HG03565 (cell line): ENCODE measurements at regions not wholly inside any gene's neighbourhood (a gene's known extent, or its start where the extent isn't known, plus 50 kb on each side); places are given as distances from the start of the nearest gene placed in this dataset.

Source experiments
- ATAC-seq: cut with Tn5 transposase; IDR thresholded peaks from one replicate; pipeline ENCODE4 v1.9.1; 2021; ENCODE audit warnings: mild to moderate bottlenecking, moderate library complexity; ENCODE audit not compliant: unreplicated experiment

GRCh38 chr6:23096876-23097275 is 527.5 kb downstream of the HDGFL1 start:
- ATAC-seq = no peak

- no peak for ATAC-seq
These were observed 528.2 kb downstream of the HDGFL1 start for GRCh38 chr6:23097566-23097965.

- ATAC-seq = no peak
These were observed 537.6 kb downstream of the HDGFL1 start for GRCh38 chr6:23106951-23107350.

GRCh38 chr6:23111984-23112383 is 542.6 kb downstream of the HDGFL1 start:
- no peak for ATAC-seq

GRCh38 chr6:23114812-23115504 is 545.6 kb downstream of the HDGFL1 start:
- no peak for ATAC-seq

- no peak for ATAC-seq
These were observed 568.2 kb downstream of the HDGFL1 start for GRCh38 chr6:23137611-23138010.

- no peak for ATAC-seq
These were observed 571.5 kb downstream of the HDGFL1 start for GRCh38 chr6:23140871-23141270.

GRCh38 chr6:23145781-23146180 is 576.4 kb downstream of the HDGFL1 start:
- ATAC-seq = no peak

- no peak for ATAC-seq
These were observed 584.8 kb downstream of the HDGFL1 start for GRCh38 chr6:23154159-23154558.

- ATAC-seq = no peak
These were observed 600.7 kb downstream of the HDGFL1 start for GRCh38 chr6:23170049-23170448.

GRCh38 chr6:23173234-23173633 is 603.9 kb downstream of the HDGFL1 start:
- no peak for ATAC-seq

- ATAC-seq = no peak
These were observed 605.5 kb downstream of the HDGFL1 start for GRCh38 chr6:23174781-23175361.

- no peak for ATAC-seq
These were observed 606.0 kb downstream of the HDGFL1 start for GRCh38 chr6:23175391-23175790.

GRCh38 chr6:23176471-23176870 is 607.1 kb downstream of the HDGFL1 start:
- ATAC-seq = no peak

- no peak for ATAC-seq
These were observed 607.5 kb downstream of the HDGFL1 start for GRCh38 chr6:23176883-23177282.

- ATAC-seq = no peak
These were observed 608.4 kb downstream of the HDGFL1 start for GRCh38 chr6:23177806-23178205.

- no peak for ATAC-seq
These were observed 610.6 kb downstream of the HDGFL1 start for GRCh38 chr6:23179994-23180393.

- no peak for ATAC-seq
These were observed 611.3 kb downstream of the HDGFL1 start for GRCh38 chr6:23180504-23181293.

GRCh38 chr6:23181356-23182110 is 612.2 kb downstream of the HDGFL1 start:
- no peak for ATAC-seq

GRCh38 chr6:23183846-23184245 is 614.5 kb downstream of the HDGFL1 start:
- ATAC-seq = no peak

- ATAC-seq = no peak
These were observed 615.0 kb downstream of the HDGFL1 start for GRCh38 chr6:23184351-23184750.
